Dermis blood vessel endothelial cell (primary cell): ENCODE measurements at regions not wholly inside any gene's neighbourhood (a gene's known extent, or its start where the extent isn't known, plus 50 kb on each side); places are given as distances from the start of the nearest gene placed in this dataset.
"Not testable (repeated sequence)": the region's sequence is repeated elsewhere in the genome, so short reads cannot be mapped to it uniquely, and the experiment has no call there.

Source experiments
- DNase-seq: peaks from one replicate; pipeline ENCODE4 v3.0.0; 2010

DNA sequence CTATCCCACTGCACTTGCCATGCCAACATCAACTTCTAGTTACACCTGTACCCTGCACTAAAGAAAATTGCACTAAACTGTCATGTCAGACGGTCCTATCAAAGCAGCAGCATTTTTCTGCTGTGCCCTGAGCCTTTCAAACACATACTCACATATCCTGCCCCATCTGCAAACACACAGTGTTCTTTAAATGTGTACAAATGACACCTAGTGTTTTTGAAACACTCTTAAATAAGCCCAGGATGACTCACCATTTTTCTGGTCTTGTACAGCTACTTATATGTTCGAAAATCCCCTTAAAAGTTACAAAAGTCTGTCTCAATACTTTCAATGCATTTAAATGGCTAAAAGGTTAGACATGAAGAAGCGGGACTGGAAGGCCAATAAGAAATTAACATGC is 346.7 kb upstream of the PPARGC1A start:
- DNase-seq, result no peak

DNA sequence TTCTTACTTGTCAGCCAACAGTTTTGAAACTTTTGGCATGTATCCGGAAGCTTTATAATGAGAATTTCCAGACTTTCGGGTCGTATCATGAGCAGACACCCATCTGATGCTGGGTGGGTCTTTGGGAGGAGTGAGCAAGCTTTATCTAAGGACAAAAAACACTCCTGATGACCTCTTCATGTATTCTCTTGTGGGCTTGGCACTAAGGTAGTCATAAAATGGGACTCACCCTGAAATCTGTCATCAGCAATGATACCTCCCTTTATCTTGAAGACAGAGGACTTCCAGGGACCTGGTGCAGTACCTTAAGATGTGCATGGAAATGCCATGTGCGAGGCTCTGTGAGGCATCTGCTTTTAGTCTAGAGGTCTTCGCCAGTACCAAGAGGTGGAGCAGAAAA is 346.3 kb upstream of the PPARGC1A start:
- DNase-seq, result no peak

DNA sequence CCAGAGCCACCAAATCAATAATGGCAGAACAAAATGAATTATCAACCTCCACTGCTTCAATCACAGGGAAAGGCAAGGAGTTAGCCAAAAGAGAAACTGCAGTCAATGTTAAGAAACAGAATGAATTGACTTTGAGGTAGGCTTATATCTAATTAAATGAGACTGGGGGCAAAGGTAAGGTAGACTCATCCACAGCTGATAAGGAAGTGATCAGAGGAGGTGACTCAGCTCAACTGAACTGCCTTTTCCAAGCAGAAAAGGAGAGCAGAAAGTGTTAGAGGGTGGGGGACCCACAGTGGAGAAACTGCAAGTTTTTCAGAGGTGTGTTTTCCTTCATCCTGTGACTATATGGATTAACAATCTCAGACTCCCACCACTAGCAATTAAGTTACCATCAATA is 345.8 kb upstream of the PPARGC1A start:
- DNase-seq, result no peak

DNA sequence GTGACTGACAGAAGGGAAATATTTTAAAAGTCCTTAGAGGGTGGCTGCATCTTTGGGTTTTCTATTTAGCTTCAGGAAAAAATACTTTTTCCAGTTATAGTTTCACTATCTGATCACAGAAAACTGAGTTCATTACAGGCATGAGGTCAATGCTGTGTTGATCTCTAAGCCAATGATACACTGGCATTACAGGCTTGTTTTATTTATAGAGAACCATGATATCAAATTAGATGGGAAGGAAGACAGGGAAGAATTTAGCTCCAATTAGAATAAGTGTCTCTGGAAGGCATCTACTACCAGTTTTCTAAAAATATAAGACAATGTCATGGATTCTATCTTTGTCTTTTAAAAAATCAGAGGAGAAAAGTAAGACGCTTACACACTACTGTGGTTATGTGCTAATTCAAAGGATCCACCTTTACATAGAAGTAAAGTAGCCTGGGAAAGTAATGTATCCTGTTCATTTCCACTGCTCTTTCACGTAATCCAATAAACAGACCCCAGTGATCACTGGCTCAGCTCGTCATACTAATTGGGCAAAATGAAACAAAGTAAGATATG is 344.5 kb upstream of the PPARGC1A start:
- no peak for DNase-seq

DNA sequence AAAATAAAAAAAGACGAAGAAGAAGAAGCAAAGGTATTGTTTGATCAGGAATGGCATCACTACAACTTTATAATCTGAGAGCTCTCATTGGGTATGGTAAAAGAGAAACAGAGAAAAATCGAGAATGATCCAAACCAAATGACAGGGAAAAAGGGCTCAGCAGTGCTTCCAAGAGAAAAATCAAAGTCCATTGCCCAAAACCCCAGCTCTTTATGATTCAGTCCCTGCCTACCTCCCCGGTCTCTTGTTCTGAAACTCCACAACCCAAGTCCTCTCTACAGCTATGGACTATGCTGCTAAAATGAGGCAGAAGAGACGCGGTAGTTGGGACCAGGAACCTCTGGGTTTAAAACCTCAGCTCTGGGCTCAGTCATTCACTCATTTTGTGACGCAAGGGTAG is 341.1 kb upstream of the PPARGC1A start:
- no peak for DNase-seq

DNA sequence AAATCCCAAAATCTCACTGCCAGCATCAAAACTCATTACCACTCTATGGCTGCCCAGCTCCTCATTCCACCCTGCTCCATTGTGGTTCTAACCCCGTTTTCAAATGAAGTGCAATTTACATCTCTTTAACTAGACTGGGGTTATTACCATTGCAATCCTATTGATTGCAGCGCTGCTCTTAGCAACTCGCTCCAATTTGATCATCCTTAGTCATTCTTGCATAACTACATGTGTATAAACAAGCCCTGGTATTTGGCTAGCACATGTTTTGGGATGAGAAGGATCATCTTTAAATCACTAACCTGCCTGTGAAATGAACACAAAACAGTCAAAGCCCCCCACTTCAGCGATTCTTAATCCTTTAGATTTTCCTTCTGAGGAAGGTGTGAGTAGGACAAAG is 340.1 kb upstream of the PPARGC1A start:
- no peak for DNase-seq

DNA sequence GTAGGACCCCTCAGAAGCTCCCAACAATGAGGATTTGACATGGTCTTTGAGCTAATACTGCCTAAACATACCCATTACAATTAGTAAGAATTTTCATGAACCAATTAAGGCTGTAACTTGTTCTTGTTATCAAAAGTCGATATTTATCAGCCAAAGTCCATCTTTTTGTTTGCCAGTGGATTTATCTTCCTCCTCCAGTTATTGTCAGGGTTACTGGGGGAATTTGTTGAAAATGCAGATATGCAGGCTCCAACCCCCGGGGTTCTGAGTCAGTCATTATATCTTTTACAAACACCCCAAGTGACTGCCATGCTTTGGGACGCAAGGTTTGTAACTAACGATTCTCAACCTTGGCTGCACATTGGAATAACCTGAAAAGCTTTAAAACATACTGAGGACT is 338.8 kb upstream of the PPARGC1A start:
- no peak for DNase-seq

DNA sequence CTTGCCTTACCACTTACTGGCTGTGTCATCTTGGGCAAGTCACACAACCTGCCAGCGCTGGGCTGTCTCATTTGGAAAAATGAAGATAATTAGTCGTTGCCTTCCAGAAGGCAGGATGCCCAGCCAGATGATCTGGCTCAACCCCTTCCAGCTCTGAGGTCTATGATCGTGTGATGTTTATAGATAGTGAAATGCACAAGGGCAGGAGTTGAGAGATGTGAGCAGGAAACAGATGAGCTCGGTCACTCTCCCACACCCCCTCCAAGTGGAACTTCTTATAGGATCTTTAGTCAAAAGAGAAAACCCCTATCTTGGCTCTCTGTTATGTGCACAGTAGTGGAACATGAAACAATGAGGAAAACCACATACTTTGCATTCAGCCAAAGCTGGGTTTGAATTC is 336.8 kb upstream of the PPARGC1A start:
- DNase-seq, result no peak

DNA sequence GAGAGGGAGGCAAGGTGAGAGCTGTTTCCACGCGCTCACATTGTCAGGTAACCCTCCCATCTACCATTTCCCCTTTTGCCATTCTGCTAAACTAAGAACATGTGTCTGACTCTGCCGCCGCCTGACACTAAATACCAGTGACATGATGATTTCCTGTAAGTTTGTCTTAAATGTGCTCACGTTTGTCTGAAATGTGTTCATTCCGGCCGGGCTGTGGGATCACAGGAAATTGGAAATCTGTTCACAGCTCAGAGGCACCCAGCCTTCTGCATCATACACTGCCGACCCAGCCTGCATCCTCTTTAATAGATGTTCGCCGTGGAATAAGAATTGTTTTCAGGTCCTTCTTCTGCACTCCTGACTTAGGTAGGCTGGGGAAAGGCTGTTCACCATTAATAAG is 336.2 kb upstream of the PPARGC1A start:
- DNase-seq, result no peak

DNA sequence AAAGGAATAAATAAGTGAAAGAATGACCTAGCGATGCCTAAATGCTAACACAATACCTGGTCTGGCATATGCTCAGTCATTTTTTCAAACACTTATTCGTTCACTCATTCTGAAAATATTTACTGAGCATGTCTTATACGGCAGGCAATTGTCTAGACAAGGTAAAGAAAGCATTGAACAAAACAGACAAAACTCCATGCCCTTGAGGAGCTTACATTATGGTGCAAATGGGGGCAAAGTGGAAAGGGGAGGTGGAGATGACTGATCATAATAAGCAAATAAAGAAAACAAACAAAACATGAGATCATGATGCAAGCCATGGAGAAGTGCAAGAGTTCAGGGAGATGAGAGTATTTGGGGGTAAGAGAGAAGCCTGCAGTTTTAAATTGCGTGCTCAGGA is 334.6 kb upstream of the PPARGC1A start:
- no peak for DNase-seq

DNA sequence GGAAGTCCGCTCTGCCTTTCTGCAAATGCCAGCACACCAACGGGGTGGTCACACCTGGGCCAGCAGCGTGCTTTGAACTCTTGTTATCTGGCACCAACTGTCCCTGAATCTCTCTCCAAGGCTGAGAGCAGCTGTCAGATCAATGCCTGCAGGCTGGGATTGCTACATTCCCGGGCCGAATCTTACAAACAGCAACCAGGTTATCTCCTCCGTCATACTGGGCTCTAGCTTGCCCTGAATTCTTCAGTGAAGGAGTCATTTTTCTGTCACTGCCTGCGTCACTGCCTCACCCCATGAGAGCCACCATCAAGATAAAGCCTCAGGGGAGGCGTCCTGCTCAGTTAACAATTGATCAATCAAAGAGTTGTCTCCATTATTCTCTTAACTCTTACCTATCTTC is 329.4 kb upstream of the PPARGC1A start:
- DNase-seq, result no peak

DNA sequence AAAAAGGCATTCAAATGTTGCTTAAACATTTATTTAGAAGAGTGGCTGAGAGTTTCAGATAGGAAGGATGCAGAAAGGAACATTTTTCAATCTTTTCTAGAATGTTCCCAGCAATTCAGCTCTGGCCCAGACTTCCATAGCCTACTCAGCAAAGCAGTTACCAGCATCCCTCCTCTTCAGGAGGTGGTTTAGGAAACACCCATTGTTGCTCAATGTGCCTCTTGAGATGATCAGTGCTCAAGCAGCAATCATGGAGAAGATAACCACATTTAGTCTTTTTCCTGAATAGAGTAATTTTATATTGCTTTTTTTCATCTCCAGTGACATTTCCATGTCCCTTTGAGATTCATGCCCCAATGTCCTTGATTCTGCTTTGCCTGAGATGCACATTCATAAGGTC is 328.7 kb upstream of the PPARGC1A start:
- no peak for DNase-seq

DNA sequence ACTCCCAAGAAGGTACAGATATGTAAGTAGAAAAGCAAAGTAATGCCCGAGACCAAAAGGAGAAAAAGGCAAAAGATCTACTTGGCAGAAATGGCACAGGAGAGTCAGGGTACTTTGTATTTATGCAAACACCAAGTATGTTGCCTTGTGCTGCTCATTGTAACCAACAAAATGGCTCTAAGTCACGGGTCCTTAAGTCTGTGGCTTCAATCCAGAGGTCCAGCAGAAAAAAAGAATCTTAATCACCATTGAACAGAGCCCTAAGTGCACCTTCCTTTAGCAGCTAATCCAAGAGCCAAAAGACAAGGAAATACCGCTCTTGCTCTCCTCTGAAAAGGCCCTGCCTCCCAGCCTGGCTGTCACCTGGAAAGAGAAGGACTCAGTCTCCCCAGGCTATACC is 324.9 kb upstream of the PPARGC1A start:
- no peak for DNase-seq

DNA sequence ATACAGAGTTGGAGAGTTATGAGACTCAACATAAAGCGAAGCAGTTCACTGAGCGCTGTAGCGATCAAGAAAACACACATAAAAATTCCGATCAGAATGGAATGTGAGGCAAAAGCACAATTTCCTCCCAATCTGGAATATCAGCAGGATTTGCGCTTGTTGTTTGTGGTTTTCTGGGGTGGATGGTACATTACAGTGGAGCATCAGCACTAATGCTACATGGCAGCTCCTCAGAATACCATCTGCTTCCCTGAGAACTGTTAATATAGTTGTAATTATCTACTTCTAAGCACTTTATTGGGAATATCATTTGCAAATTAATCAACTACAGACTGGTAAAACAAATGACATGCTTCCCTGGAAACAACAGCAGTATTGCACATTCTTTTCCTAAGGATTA is 324.1 kb upstream of the PPARGC1A start:
- DNase-seq, result no peak

DNA sequence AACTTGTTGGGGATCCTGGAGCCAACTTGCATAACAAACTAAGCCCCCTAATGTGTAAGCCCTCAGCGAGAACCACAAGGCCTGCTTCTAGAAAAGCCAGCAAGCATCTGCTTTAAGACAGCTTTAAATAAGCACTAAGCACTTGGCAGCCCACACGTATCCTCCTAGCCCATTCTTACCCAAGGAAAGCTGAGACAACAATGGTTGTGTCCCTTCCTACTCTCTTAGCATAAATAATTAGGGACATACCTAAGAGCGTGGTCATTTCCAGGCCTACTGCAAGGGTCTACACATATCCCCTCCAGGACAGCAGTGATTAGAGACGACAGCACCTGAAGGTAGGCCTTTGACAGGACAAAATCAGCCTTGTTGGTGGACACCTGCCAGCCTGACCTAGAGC is 322.8 kb upstream of the PPARGC1A start:
- no peak for DNase-seq

DNA sequence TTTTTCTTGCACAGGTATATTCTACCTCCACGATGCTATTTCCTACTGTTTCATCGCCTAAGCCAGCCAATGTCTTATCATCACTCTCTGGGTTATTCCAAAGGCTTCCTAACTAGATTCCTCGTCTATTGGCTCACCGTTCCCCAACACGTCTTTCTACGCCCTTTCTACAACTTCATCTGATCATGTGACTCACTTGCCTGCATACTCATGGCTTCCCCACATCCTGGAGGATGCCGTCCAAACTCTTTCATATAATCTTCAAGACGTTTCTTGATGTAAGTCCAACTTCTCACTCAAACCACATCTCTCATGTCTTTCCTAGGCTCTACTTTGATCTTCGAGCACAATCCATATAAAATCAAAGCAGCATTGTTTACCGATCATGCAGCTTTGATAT is 322.0 kb upstream of the PPARGC1A start:
- no peak for DNase-seq

DNA sequence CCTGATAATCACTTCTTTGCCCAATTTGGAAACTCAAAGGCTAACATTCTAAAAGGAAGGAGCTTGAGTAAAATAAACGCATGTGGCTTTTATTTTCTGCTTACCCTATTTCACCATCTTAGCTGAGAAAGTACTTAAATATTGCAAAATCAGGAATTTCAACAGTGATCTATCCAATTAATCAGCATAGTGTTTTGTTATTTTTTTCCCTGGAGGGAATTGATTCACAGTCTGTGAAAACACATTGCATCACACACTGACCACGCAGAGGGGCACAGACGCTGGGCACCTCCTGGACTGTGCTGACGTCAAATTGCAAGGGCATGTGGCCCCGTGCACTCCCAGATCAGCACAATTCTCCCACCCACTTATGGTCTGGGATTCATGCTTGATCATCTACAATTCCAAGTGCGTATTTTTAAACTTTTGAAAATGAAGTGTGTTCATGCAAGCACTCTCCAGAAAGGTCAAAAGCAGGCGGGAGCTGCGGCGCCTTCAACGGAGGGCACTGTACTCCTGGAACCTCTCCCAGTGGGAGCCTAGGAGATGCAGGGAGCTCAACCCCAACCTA is 320.6 kb upstream of the PPARGC1A start:
- DNase-seq, result no peak

DNA sequence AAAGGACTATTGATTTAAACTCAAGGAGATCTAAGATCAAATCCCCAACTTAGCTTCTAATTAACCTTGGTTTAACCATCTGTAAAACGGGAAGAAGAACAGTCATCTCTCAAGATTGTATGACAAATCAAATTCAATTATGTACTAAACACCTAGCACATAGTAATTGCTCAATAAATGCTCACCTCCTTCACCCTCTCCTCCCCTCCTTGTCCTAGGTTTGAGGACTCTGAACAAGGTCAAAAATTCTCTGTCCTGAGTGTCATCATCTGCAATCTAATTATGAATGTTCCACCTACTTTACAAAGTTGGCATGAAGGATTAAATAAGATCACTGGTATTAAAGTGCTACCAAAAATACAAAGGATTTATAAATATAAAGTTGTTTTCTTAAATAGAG is 320.1 kb upstream of the PPARGC1A start:
- DNase-seq, result no peak

DNA sequence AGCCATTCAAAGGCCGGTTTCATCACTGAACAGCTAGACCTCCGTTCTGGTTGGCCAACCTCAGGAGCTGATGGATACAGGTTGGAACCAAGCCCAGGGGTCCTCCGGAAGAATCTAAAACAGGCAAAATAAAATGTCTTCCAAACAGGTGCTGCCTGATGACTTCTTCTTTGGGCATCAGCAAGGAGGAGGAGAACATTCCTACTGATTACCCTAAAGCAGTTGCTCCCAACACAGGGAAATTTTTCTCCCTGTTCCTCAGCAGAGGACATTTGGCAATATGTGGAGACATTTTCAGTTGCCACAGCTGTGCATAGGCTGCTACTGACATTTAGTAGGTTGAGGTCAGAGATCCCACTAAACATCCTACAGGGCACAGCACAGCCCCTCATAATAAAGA is 319.3 kb upstream of the PPARGC1A start:
- no peak for DNase-seq

DNA sequence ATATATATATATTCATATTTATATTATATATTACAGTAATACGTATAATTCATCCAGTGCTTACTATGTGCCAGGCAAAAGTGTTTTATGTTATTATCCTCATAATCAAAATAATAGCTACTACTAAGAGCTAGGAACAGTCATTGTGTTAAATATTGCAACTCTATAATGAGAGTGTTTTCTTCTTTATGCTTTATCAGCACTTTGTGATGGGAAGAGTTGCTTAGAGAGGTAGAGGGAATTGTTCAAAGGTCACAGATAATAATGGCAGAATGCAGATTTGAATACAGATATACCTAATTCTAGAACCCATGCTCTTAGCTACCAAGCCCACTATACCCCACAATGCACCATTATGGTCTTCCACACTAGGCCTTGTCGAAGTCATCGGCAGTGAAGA is 318.8 kb upstream of the PPARGC1A start:
- no peak for DNase-seq

DNA sequence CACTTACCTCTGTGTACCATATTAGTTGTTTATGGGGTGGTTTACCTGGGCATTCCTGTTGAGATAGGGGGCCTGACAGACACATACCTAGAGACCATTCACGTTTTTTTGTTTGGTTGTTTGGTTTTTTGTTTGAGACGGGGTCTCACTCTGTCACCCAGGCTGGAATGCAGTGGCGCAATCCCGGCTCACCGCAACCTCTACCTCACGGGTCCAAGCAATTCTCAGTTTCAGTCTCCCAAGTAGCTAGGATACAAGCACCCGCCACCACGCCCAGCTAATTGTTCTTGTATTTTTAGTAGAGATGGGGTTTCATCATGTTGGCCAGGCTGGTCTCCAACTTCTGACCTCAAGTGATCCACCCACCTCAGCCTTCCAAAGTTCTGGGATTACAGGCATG is 314.9 kb upstream of the PPARGC1A start:
- not testable (repeated sequence) for DNase-seq

DNA sequence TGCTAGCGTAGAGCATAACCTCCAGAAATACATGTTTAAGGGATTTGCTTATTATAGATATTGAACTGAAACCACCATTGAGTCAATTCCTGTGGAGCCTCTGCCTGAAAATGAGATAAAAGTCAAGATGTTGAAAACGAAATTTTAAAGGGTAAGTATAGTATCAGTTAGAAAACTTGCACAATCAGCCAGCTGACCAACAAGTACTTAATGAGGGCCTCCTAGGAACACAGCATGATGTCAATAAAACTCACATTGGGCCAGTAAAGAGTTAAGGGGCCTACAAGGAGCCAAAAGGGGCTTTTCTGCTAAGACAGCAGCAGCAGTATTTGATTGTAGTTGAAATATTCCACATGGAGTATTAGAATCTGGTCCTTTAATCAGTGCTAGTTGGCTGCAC is 314.1 kb upstream of the PPARGC1A start:
- DNase-seq, result no peak

DNA sequence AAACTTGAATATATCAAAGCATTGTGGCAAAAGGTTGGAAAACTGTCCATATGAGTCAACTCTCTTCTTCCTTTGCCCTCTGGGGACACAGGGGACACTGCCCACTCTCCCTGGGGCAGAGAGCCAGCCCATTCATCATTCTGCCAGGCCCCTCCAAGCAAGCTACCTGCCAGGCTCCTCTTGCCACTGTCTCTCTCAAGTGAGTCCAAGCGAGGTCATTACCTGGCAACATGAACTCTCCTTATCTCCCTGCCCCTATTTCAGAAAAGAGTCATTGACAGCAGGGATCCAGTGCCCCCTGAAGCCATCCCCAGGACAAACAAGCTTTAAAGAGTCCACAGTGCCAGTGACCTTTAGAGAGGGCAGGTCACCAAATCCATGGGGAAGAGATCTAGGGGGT is 312.7 kb upstream of the PPARGC1A start:
- DNase-seq, result no peak

DNA sequence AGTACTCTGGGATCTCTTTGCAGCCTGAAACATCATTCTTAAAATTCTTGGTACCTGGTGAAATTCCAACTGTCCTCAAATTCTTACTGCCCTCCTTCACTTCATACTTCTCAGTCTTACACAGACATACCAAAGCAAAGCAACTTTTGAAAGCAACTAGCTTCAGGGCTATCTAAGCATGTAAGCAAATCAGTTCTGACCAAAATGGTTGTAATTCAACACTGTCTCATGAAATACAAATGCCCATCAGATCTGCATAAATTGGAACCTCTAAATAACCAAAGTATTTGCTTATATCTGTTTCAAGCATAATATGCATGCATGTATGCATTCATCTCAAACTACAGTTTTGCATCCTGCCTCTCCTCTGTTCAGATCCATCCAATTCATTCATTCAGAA is 308.1 kb upstream of the PPARGC1A start:
- DNase-seq, result no peak

DNA sequence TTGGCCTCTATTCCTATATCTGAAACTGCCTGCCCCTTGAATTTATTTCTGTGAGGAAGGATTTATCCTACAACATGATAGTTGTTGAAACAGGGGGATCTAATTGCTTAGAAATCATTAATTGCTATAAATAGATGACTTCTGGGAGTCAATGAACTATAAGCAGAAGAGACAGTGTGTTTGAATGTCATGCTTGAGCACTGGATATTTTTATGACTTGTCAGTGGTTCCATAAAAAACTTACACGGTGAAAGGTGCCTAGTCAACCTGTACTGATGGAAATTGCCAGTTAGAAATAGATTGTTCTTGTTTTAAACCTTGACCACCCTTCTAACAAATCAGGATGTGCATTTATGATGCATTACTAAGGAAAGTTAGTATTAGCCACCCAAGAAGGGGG is 306.9 kb upstream of the PPARGC1A start:
- no peak for DNase-seq
